HL-60 (cell line): ENCODE measurements at regions not wholly inside any gene's neighbourhood (a gene's known extent, or its start where the extent isn't known, plus 50 kb on each side); places are given as distances from the start of the nearest gene placed in this dataset.

Experiments
- DNase-seq, 2 experiments: peaks; one replicate each; pipeline ENCODE4 v3.0.0-alpha.2; 2010 to 2020; ENCODE audit warnings: low read depth in 1 of 2, low spot score in 1 of 2
- H3K27ac ChIP-seq: fragments of 250-450 bp; sonication (Bioruptor Pico); replicated peaks from 2 replicates; pipeline ENCODE4 v1.5.1; 2020; ENCODE audit warnings: mild to moderate bottlenecking, moderate library complexity
- H3K27me3 ChIP-seq: fragments of 250-450 bp; sonication (Bioruptor Pico); 2 replicates; pipeline ENCODE4 v1.5.1; 2021; ENCODE audit warnings: mild to moderate bottlenecking, moderate library complexity; ENCODE audit not compliant: insufficient read depth, poor library complexity, severe bottlenecking
- H3K4me3 ChIP-seq: replicated peaks from 2 replicates; pipeline ENCODE4 v1.5.1; 2011; ENCODE audit warnings: mild to moderate bottlenecking, control low read depth, low read length; ENCODE audit not compliant: insufficient read depth
- CTCF ChIP-seq: IDR thresholded peaks from one replicate; pipeline ENCODE4 v1.5.1; 2011; ENCODE audit warnings: low read length, control low read depth, inconsistent platforms; ENCODE audit not compliant: insufficient read depth
- GABPA ChIP-seq: IDR thresholded peaks from 2 replicates; pipeline ENCODE4 v1.6.1; 2012; ENCODE audit warnings: low read depth
- POLR2AphosphoS5 ChIP-seq: IDR thresholded peaks from 2 replicates; pipeline ENCODE4 v1.6.1; 2012; ENCODE audit warnings: low read depth
- REST ChIP-seq: IDR thresholded peaks from 2 replicates; pipeline ENCODE4 v1.6.1; 2012; ENCODE audit warnings: low read depth; ENCODE audit not compliant: insufficient replicate concordance
- SPI1 ChIP-seq: IDR thresholded peaks from 2 replicates; pipeline ENCODE4 v1.6.1; 2012; ENCODE audit warnings: low read depth, mild to moderate bottlenecking, borderline replicate concordance

DNA sequence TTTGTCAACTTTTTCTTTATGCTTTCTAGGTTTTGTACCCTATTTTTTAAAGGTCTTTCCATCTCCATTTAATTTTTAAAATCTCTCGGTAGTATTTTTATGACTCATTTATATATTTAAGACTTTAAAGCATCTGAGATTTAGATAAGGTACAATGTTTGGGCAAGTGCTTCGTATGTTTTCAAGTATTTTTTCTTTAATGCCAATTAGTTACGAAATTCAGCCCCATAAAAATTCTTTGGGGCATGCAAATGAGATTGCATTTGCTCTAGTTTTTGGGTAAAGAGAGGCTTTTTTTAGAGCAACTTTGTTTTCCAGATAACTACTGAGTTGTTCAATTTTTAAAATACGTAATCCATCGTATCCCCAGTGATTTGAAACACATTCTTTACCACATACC lies 65.3 kb upstream of the CRHR1 start:
- no peak overlapping the region for H3K27ac ChIP-seq
- no peak overlapping the region for H3K4me3 ChIP-seq
- H3K27me3 ChIP-seq: no peaks in the 10 kb centered on the region
- no peak for DNase-seq
- TF ChIP-seq CTCF (no peak), POLR2AphosphoS5 (no peak), GABPA (no peak), SPI1 (no peak), REST (no peak)

DNA sequence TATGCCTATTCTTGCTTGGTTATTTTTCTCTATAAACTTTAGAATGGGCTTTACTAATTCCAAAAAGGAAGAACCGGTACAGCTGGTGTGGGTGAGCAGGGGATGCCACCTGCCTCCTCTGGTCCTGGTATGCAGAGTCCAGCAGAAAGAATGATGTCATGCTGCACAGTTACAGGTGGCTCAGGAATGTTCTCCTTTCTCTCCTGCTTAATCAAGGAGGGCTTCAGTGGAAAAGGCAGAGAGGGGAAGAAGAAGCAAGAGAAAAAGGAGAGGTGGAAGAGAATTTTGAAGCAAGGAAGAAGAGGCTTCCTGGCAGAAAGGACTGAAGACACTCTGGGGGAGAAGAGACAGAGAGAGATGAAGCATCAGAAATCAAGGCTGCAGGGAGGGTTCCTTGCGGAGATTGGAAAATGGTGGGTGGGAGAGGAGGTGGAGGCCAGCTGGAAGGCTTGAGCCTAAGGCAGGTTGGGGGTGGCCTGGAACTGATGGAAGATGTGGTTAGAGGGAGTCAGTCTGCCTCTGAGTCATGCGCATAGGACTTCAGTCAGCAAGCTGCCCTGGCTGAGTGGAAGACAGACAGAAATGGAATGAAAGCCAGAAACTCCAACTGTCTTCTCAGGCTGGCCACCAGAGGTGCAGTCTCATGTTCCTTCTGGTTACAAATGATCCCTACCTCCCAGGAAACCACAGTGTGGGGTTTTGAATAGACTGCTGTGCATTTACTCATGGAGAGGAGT lies 64.6 kb upstream of the CRHR1 start:
- Histone ChIP-seq H3K4me3 (no peak overlapping the region), H3K27ac (no peak overlapping the region), H3K27me3 (no peaks in the 10 kb centered on the region)
- no peak for TF ChIP-seq CTCF
- TF ChIP-seq REST: no peak
- no peak for TF ChIP-seq GABPA
- no peak for TF ChIP-seq SPI1
- no peak for TF ChIP-seq POLR2AphosphoS5
- DNase-seq: no peak

GRCh38 chr17:45720386-45720785 lies 63.7 kb upstream of the CRHR1 start:
- Histone ChIP-seq H3K27ac (no peak overlapping the region), H3K4me3 (no peak overlapping the region), H3K27me3 (no peaks in the 10 kb centered on the region)
- no peak for DNase-seq
- TF ChIP-seq POLR2AphosphoS5: no peak
- TF ChIP-seq GABPA: no peak
- no peak for TF ChIP-seq SPI1
- TF ChIP-seq CTCF: no peak
- TF ChIP-seq REST: no peak
